ENCODE measurements at regions not wholly inside any gene's neighbourhood (a gene's known extent, or its start where the extent isn't known, plus 50 kb on each side); places are given as distances from the start of the nearest gene placed in this dataset.

DNA sequence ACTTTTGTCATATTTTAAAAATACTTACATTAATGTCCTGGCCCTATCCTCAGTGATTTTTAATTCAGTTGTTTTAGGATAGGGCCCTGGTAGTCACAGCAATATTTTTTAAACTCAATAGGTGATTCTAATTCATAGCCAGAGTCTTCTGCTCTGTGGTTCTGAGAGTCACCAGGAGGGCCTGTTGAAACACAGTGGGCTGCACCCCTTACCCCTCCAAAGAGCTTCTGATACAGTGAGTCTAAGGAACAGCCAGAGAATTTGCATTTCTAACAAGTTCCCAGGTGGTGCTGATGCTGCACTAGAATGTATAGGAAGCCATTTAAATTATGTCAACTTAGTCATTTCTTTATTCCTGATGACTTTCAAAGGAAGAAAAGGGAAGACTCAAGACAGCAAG lies 458.3 kb upstream of the ARRDC3 start:
- no peaks in the 10 kb centered on the region for H3K27me3 ChIP-seq (ENCODE audit: insufficient read depth, low read length, poor library complexity, severe bottlenecking)
- no peaks in the 10 kb centered on the region for H3K9me3 ChIP-seq (ENCODE audit: insufficient read depth, low read depth, low read length)
- H3K4me1 ChIP-seq (ENCODE audit: insufficient read depth, low read length, poor library complexity, severe bottlenecking), result no peaks in the 10 kb centered on the region
- no peaks in the 10 kb centered on the region for H3K79me2 ChIP-seq (ENCODE audit: insufficient read depth, low read length)
- no peaks in the 10 kb centered on the region for H3K36me3 ChIP-seq (ENCODE audit: insufficient read depth, low read length)
- H3F3A ChIP-seq (ENCODE audit: low read depth), result no peaks in the 10 kb centered on the region
- H3K4me3 ChIP-seq (ENCODE audit: low read length, poor library complexity, severe bottlenecking), result no peak overlapping the region
- H4K20me1 ChIP-seq (ENCODE audit: insufficient read depth, low read length, poor library complexity, severe bottlenecking), result no peaks in the 10 kb centered on the region
- no peak overlapping the region for H2AFZ ChIP-seq (ENCODE audit: low read length)
- TF ChIP-seq, protein P1, sequence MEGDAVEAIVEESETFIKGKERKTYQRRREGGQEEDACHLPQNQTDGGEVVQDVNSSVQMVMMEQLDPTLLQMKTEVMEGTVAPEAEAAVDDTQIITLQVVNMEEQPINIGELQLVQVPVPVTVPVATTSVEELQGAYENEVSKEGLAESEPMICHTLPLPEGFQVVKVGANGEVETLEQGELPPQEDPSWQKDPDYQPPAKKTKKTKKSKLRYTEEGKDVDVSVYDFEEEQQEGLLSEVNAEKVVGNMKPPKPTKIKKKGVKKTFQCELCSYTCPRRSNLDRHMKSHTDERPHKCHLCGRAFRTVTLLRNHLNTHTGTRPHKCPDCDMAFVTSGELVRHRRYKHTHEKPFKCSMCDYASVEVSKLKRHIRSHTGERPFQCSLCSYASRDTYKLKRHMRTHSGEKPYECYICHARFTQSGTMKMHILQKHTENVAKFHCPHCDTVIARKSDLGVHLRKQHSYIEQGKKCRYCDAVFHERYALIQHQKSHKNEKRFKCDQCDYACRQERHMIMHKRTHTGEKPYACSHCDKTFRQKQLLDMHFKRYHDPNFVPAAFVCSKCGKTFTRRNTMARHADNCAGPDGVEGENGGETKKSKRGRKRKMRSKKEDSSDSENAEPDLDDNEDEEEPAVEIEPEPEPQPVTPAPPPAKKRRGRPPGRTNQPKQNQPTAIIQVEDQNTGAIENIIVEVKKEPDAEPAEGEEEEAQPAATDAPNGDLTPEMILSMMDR (conservative IDR thresholded peaks at IDR 0.05; ENCODE audit: low read length), result no peak
- TF ChIP-seq EZH2phosphoT487 (IDR thresholded peaks at IDR 0.05; ENCODE audit: borderline replicate concordance), result no peak
- H3K4me2 ChIP-seq (ENCODE audit: low read depth, low read length, poor library complexity, severe bottlenecking), result no peak overlapping the region
- no peaks in the 10 kb centered on the region for H3K9me2 ChIP-seq (replicated peaks; ENCODE audit: low read depth, low read length)
- no peak overlapping the region for H3K9ac ChIP-seq (ENCODE audit: low read depth, low read length, poor library complexity, severe bottlenecking)

DNA sequence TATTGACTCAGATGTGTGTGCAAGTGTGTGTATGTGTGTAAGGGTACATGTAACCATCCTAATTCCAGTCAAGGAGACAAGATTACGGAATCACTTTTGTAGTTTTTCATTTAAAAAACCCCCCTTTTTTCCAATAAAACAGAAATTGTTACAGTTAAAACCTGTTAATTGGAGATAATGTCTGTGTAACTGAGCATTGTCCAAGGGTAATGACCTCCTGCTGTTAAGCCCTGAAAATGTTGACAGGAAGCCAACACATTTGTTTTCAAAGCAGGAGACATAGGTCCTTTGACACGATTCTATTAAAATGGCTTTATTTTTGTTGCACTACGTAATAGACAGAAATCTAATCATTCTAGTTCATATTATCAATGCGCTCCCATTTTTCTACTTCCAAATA lies 457.3 kb upstream of the ARRDC3 start:
- H4K20me1 ChIP-seq (ENCODE audit: insufficient read depth, low read length, poor library complexity, severe bottlenecking), result no peaks in the 10 kb centered on the region
- no peak overlapping the region for H3K9ac ChIP-seq (ENCODE audit: low read depth, low read length, poor library complexity, severe bottlenecking)
- H3K4me3 ChIP-seq (ENCODE audit: low read length, poor library complexity, severe bottlenecking), result no peak overlapping the region
- TF ChIP-seq, protein P1 (conservative IDR thresholded peaks at IDR 0.05; ENCODE audit: low read length), result no peak
- TF ChIP-seq EZH2phosphoT487 (IDR thresholded peaks at IDR 0.05; ENCODE audit: borderline replicate concordance), result no peak
- H3K36me3 ChIP-seq (ENCODE audit: insufficient read depth, low read length), result no peaks in the 10 kb centered on the region
- no peak overlapping the region for H2AFZ ChIP-seq (ENCODE audit: low read length)
- no peaks in the 10 kb centered on the region for H3K4me1 ChIP-seq (ENCODE audit: insufficient read depth, low read length, poor library complexity, severe bottlenecking)
- no peak overlapping the region for H3K4me2 ChIP-seq (ENCODE audit: low read depth, low read length, poor library complexity, severe bottlenecking)
- no peaks in the 10 kb centered on the region for H3K27me3 ChIP-seq (ENCODE audit: insufficient read depth, low read length, poor library complexity, severe bottlenecking)
- no peaks in the 10 kb centered on the region for H3F3A ChIP-seq (ENCODE audit: low read depth)
- no peaks in the 10 kb centered on the region for H3K79me2 ChIP-seq (ENCODE audit: insufficient read depth, low read length)
- no peaks in the 10 kb centered on the region for H3K9me3 ChIP-seq (ENCODE audit: insufficient read depth, low read depth, low read length)
- no peaks in the 10 kb centered on the region for H3K9me2 ChIP-seq (replicated peaks; ENCODE audit: low read depth, low read length)

DNA sequence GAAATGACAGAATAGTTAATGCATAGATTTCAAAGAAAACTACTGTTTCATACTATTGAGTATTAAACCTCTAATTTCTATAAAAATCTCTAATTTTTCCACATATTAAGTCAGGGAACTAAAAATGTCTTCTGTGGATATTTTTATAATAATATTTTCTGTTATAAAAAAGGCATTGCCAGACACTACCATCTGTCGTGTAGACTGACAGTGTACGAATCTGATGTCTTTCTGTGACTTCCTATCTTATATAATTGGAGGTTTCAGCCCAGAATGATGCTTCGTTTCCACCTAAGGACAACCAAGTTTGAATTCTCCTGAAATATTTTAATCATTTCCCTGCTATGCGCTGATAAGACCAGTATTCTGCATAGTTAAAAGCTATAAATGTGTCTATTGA lies 456.6 kb upstream of the ARRDC3 start:
- Histone ChIP-seq H3K4me3 (ENCODE audit: low read length, poor library complexity, severe bottlenecking) (no peak overlapping the region), H3F3A (ENCODE audit: low read depth) (no peaks in the 10 kb centered on the region), H2AFZ (ENCODE audit: low read length) (no peak overlapping the region), H3K9me3 (ENCODE audit: insufficient read depth, low read depth, low read length) (no peaks in the 10 kb centered on the region), H3K9me2 (replicated peaks; ENCODE audit: low read depth, low read length) (no peaks in the 10 kb centered on the region), H3K9ac (ENCODE audit: low read depth, low read length, poor library complexity, severe bottlenecking) (no peak overlapping the region), H4K20me1 (ENCODE audit: insufficient read depth, low read length, poor library complexity, severe bottlenecking) (no peaks in the 10 kb centered on the region), H3K4me2 (ENCODE audit: low read depth, low read length, poor library complexity, severe bottlenecking) (no peak overlapping the region), H3K79me2 (ENCODE audit: insufficient read depth, low read length) (no peaks in the 10 kb centered on the region), H3K4me1 (ENCODE audit: insufficient read depth, low read length, poor library complexity, severe bottlenecking) (no peaks in the 10 kb centered on the region), H3K27me3 (ENCODE audit: insufficient read depth, low read length, poor library complexity, severe bottlenecking) (no peaks in the 10 kb centered on the region), H3K36me3 (ENCODE audit: insufficient read depth, low read length) (no peaks in the 10 kb centered on the region)
- no peak for TF ChIP-seq EZH2phosphoT487 (IDR thresholded peaks at IDR 0.05; ENCODE audit: borderline replicate concordance)
- TF ChIP-seq, protein P1 (conservative IDR thresholded peaks at IDR 0.05; ENCODE audit: low read length), result no peak

All from Loucy (cell line).